ENCODE measurements at regions not wholly inside any gene's neighbourhood (a gene's known extent, or its start where the extent isn't known, plus 50 kb on each side); places are given as distances from the start of the nearest gene placed in this dataset.

DNA sequence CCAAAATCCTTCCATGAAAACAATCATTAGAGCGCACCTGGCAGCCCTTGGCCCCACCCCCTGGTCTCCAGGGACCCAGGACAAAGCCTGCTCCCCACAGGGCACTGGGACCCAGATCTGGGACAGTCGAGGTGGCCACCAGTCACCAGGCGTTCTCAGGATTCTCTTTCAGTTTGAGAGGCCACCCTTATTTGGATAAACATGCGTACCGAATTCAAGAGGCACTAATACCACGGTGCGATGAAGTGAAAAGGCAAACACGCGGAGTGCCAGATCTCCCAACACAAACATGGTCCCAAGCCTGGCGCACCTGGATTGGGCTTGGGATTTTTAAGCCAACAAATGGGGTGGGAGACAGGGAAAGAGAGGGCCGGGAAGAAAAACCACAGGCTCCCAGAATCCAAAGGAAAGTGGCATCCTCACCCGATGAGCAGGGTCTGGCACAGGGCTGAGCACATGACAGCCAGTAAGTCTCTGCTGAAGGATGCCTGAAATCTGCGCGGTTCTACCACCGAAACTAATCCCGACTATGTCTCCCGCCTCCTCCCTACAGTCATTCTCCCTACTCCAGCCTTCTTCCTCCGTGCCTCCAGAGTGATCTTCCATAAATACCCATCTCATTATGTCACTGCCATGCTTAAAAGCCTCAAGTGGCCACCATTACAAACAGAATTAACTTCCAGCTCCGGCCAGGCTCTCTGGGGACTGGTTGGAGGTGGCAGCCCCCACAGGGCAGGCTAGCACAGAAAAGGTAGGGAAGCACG, 60.9 kb upstream of the KLHL29 start:
- DNase-seq (ENCODE audit: low read depth in 2 of 2), result no peak

- DNase-seq (ENCODE audit: low read depth in 2 of 2), result no peak
Observed at GRCh38 chr2:23326330-23326729, 58.6 kb upstream of the KLHL29 start.

DNA sequence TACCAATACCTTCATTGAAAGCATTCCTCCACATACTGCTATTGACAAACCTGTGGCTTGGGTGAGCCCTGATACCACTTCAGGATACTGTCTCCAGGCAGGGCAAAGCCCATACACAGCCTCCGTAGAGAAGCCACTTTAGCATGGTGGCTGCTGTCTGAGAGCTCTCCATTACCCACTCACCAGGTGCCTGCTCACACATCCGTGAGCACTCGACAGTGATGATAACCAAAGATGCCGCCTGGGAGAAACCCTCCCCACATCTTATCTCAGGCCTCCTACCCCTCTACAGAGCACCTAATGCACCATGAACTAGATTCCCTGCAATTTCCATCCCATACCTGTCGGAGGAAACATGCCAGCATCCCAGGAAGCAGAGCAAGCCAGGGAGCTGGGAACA, 57.6 kb upstream of the KLHL29 start:
- DNase-seq (ENCODE audit: low read depth in 2 of 2), result no peak

DNA sequence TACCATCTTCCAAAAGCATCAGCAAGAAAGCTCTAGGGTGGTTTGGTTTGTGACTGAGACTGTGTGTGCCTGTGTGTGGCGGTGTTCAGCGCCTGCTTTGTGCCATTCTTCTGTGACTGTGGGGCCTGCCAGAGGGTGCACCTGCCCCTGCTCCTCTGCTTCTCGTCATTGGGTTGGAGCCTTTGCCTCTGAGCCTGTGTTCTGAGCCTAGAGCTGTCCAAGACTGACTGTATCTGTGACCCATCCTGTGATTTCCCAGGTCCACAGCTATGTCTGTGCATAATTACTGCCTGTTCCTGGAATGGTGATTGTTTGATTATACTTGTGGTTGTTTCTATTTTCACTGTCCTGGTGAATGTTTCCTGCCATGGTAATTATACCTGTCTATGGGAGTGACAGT, 57.1 kb upstream of the KLHL29 start:
- no peak for DNase-seq (ENCODE audit: low read depth in 2 of 2)

DNA sequence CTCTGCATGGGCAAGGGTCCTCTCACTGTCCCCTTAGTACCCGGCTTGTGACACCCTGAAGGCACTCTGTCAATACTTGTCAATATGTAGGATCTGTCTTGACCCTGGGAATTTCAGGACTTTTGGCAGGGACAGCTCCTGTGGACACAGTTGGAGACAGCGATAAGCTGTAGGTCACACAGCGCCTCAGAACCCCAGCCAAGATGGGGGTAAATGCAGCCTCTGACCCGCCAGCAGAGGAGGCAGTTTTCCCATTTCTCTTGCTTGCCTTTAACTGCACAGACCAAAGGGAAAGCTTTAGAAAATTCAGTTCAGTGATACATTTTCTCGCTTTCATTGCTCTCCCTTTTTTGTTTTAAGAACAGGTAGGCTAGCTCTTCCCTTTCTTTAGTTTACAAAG, 54.8 kb upstream of the KLHL29 start:
- no peak for DNase-seq (ENCODE audit: low read depth in 2 of 2)
